Ectodermal cell (in vitro differentiated cells): ENCODE measurements at regions not wholly inside any gene's neighbourhood (a gene's known extent, or its start where the extent isn't known, plus 50 kb on each side); places are given as distances from the start of the nearest gene placed in this dataset.

Source experiments
- H3K27ac ChIP-seq: 2 replicates; pipeline ENCODE4 v1.7.0; 2013; ENCODE audit warnings: mild to moderate bottlenecking, low read depth, low read length; ENCODE audit not compliant: insufficient read depth, poor library complexity, severe bottlenecking
- H3K27me3 ChIP-seq: 2 replicates; pipeline ENCODE4 v1.7.0; 2013; ENCODE audit warnings: mild to moderate bottlenecking, low read length; ENCODE audit not compliant: insufficient read depth, control insufficient read depth, poor library complexity, severe bottlenecking
- H3K36me3 ChIP-seq: one replicate; pipeline ENCODE4 v1.7.0; 2013; ENCODE audit warnings: low read length; ENCODE audit not compliant: control insufficient read depth, insufficient read depth
- H3K4me1 ChIP-seq: one replicate; pipeline ENCODE4 v1.7.0; 2013; ENCODE audit warnings: low read length; ENCODE audit not compliant: control insufficient read depth, insufficient read depth
- H3K4me3 ChIP-seq: 2 replicates; pipeline ENCODE4 v1.7.0; 2013; ENCODE audit warnings: low read depth, low read length, control low read depth; ENCODE audit not compliant: insufficient read depth
- H3K9me3 ChIP-seq: 2 replicates; pipeline ENCODE4 v1.7.0; 2013; ENCODE audit warnings: mild to moderate bottlenecking, low read length, moderate library complexity; ENCODE audit not compliant: control insufficient read depth
- WGBS, 2 experiments: methylation state at CpG; one replicate each; pipeline ENCODE4 v1.1.7; 2013; ENCODE audit warnings: missing lambda C conversion rate in 2 of 2; 5-methylcytosine and 5-hydroxymethylcytosine counted together

DNA sequence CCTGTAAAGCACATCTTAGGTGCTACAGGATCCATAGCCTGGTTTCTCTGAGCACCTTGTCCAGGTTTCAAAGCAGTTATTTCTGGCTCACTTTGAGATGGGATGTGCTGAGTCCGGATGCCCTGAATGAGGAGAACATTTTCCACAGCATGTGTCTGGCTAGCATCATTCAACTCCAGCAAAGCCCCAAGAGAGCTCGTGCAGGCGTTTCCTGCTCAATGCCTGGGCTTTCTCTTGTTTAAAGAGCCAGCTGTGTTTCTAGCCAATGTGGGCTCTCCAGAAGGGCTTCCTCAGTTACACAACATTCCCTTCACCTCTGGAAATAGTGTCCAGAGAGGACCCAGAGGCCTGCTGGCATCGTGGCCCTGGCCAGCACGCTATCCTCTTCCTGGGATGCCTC, 411.7 kb downstream of the DMAC1 start:
- no peaks in the 10 kb centered on the region for H3K27me3 ChIP-seq
- H3K27ac ChIP-seq, result no peak overlapping the region
- H3K36me3 ChIP-seq, result no peaks in the 10 kb centered on the region
- 89 to 94% methylated on average over 5 of the region's 5 CpGs for WGBS, 2 experiments
- H3K4me3 ChIP-seq, result no peak overlapping the region
- no peaks in the 10 kb centered on the region for H3K4me1 ChIP-seq
- H3K9me3 ChIP-seq, result no peaks in the 10 kb centered on the region

DNA sequence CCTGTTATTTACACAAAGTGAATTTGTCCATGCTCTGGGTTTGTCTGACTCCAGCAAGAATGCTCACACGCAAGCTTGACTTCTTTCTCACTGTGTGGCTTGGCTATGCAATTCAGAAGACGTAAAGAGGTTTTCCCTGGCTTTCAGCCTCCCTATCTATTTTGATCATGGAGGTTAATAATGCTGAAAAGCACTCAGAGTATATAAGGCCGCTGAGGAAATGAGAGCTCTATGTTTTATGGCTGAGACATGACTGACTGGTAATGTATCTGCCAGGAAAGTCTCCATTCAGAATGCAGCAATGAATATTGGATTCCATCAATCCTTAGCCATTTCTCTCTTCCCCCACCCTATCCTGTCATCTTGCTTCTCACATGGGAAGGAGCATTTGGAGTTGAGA, 417.3 kb downstream of the DMAC1 start:
- no peaks in the 10 kb centered on the region for H3K9me3 ChIP-seq

DNA sequence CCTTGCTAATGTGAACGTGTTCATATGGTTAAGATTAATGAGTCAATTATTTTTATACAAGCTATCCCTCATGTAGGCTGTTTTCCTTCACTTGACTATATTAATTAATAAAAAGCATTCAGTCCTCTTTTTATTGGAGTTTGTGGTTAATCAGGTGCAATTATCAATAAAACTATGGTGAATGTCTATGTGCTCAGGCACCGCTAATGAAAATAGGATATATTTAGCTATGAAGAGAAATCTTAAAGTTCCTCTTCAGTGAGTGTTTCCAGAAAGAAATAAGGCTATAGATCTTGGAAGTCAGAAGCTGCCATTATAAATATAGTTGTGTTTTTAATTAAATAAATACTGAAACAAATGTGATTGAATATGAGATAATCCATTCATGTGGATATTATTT, 422.1 kb downstream of the DMAC1 start:
- no peaks in the 10 kb centered on the region for H3K27me3 ChIP-seq
- H3K9me3 ChIP-seq, result no peaks in the 10 kb centered on the region
- H3K27ac ChIP-seq, result no peak overlapping the region
- no peak overlapping the region for H3K4me3 ChIP-seq
- 93 to 98% methylated on average over 1 to 2 of the region's 2 CpGs for WGBS, 2 experiments
- no peaks in the 10 kb centered on the region for H3K4me1 ChIP-seq
- no peaks in the 10 kb centered on the region for H3K36me3 ChIP-seq

More for the DNA sequence above, 417.3 kb downstream of the DMAC1 start:
- WGBS, 2 experiments, result 96 to 99% methylated on average over 3 of the region's 3 CpGs
- Histone ChIP-seq H3K4me3 (no peak overlapping the region), H3K27me3 (no peaks in the 10 kb centered on the region), H3K27ac (no peak overlapping the region), H3K4me1 (no peaks in the 10 kb centered on the region), H3K36me3 (no peaks in the 10 kb centered on the region)

DNA sequence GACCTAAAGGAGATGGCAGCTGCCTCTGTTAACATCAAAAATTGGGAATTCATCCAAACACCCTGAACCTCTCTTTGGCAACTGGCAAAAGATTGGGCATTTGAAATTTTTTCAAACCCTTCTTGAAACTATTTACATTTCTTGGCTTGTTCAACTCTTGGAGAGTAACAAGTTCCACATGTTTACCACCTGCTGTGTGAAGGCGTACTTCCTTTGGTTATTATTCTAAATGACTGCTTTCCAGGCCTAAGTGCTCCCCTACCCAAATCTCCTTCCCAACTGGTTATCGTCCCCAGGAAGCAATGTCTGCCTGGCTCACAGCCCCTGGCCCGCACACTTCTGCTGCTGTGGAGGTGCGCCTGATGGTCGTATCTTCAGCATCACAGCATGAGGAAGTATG, 422.7 kb downstream of the DMAC1 start:
- H3K27ac ChIP-seq, result no peak overlapping the region
- no peaks in the 10 kb centered on the region for H3K36me3 ChIP-seq
- H3K9me3 ChIP-seq, result no peaks in the 10 kb centered on the region
- 93 to 95% methylated on average over 5 of the region's 5 CpGs for WGBS, 2 experiments
- H3K4me3 ChIP-seq, result no peak overlapping the region
- H3K27me3 ChIP-seq, result no peaks in the 10 kb centered on the region
- H3K4me1 ChIP-seq, result no peaks in the 10 kb centered on the region

DNA sequence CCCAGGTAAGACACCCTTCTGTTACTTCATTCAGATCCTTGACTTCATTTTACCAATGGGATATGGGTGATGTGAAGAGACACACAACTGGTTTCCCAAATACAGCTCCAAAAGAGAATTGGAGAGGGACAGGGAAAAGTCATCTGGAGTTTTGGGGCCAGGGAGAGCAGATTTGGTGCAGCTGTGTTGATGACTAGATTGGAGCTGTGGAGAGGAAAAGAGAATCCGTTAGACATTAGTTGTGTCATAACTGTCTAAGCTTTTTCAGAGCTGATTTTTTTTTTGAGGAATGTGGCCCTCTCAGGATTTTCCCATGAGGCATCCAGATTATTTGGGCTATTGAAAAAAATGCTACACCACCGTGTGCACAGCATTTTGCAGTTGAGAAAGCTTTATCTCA, 423.4 kb downstream of the DMAC1 start:
- H3K27ac ChIP-seq, result no peak overlapping the region
- no peak overlapping the region for H3K4me3 ChIP-seq
- H3K4me1 ChIP-seq, result no peaks in the 10 kb centered on the region
- 84 to 100% methylated on average over 2 of the region's 2 CpGs for WGBS, 2 experiments
- H3K27me3 ChIP-seq, result no peaks in the 10 kb centered on the region
- H3K36me3 ChIP-seq, result no peaks in the 10 kb centered on the region
- no peaks in the 10 kb centered on the region for H3K9me3 ChIP-seq

DNA sequence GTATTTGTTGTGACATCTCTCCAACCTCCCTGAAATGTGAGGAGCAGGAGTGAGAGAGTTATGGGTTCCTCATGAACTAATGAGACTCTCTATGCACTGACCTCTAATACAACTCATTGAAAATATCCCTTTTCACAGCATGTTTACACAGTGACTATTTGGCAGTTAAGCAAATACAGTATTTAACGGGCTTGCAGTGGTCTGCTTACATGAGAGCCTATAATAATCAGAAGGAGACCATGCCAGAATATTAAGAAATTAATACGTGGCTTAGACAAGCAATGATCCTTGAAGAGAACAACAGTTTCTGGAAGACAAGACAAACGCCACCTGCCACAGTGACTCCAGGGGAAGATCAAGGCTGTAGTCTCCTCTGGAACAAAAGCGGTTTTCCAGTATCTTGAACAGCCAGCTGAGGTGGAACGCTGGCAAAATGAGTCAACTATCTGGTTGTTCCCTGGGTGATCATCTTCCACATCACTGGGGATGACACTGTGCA, 424.5 kb downstream of the DMAC1 start:
- no peak overlapping the region for H3K27ac ChIP-seq

DNA sequence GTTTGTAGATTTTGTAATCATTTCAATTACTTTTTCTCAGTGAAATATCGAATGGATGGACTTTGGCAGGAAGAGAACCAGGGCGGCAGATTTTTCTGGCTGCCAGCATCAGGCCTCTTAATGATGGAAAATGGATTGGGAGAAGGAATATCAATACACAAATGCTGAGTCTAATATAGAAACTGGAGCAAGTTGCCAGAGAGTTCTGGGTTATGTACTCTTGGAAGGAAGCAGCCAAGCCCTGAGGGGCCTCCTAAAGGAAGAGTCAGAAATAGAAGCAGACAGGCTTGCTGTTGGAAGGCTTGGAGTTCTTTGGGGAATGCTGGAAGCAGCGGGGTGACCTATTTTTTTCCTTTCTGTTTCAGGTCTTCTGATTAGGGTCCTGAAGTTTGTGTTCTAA, 428.6 kb downstream of the DMAC1 start:
- Histone ChIP-seq H3K4me3 (no peak overlapping the region), H3K27ac (no peak overlapping the region), H3K27me3 (no peaks in the 10 kb centered on the region), H3K9me3 (no peaks in the 10 kb centered on the region), H3K4me1 (no peaks in the 10 kb centered on the region), H3K36me3 (no peaks in the 10 kb centered on the region)
- 93% methylated on average over 3 of the region's 3 CpGs for WGBS, 2 experiments

More for the DNA sequence above, 424.5 kb downstream of the DMAC1 start:
- no peaks in the 10 kb centered on the region for H3K36me3 ChIP-seq
- H3K4me3 ChIP-seq, result no peak overlapping the region
- H3K27me3 ChIP-seq, result no peaks in the 10 kb centered on the region
- no peaks in the 10 kb centered on the region for H3K9me3 ChIP-seq
- no peaks in the 10 kb centered on the region for H3K4me1 ChIP-seq
- WGBS, 2 experiments, result 93 to 98% methylated on average over 5 of the region's 5 CpGs

DNA sequence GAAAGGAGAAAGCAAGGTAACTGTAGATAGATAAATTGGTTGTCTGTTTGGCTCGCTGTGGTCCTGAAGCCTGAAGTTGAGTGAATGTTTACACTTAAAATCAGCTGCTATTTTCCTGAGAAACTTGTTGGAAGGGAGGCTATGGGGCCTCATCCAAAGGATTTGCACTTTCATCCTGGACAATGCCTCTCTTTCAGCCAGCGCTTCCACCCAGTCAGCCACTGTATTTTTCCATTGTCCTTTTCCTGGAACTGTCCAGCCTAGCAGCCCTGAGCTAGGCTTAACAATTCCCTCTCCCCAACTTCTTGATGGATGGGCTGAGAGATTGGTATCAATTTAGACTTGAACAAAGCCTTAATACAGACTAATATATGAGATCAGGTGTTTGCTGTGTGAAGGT, 429.2 kb downstream of the DMAC1 start:
- no peaks in the 10 kb centered on the region for H3K4me1 ChIP-seq
- WGBS, 2 experiments, result 96 to 98% methylated on average over 2 of the region's 2 CpGs
- no peaks in the 10 kb centered on the region for H3K27me3 ChIP-seq
- no peak overlapping the region for H3K4me3 ChIP-seq
- H3K27ac ChIP-seq, result no peak overlapping the region
- no peaks in the 10 kb centered on the region for H3K36me3 ChIP-seq
- H3K9me3 ChIP-seq, result no peaks in the 10 kb centered on the region

DNA sequence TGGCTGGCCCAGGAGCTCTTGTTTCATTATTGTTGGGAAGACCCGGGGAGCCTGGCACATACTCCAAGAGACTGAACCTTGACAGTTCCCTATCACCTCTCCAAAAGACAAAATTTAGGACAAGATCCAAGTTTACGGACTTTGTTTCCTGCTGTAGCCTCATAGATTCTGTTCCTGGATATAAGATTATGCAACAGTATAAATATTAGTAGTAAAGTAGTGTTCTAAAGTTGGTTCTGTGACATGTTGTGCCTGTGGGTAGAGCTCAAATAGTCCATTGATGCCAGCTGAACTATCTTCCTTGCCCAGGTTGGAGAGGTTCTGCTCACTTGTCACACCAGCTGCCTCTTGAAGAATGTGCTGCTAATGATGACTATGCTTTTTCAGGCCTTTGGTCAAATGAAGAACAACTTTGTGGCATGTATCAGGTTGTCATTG, 430.2 kb downstream of the DMAC1 start:
- Histone ChIP-seq H3K36me3 (no peaks in the 10 kb centered on the region), H3K27ac (no peak overlapping the region), H3K4me3 (no peak overlapping the region), H3K9me3 (no peaks in the 10 kb centered on the region), H3K27me3 (no peaks in the 10 kb centered on the region), H3K4me1 (peaks cover 2% of the 10 kb centered on the region)
- WGBS, 2 experiments, result 92 to 98% methylated on average over 2 of the region's 2 CpGs

DNA sequence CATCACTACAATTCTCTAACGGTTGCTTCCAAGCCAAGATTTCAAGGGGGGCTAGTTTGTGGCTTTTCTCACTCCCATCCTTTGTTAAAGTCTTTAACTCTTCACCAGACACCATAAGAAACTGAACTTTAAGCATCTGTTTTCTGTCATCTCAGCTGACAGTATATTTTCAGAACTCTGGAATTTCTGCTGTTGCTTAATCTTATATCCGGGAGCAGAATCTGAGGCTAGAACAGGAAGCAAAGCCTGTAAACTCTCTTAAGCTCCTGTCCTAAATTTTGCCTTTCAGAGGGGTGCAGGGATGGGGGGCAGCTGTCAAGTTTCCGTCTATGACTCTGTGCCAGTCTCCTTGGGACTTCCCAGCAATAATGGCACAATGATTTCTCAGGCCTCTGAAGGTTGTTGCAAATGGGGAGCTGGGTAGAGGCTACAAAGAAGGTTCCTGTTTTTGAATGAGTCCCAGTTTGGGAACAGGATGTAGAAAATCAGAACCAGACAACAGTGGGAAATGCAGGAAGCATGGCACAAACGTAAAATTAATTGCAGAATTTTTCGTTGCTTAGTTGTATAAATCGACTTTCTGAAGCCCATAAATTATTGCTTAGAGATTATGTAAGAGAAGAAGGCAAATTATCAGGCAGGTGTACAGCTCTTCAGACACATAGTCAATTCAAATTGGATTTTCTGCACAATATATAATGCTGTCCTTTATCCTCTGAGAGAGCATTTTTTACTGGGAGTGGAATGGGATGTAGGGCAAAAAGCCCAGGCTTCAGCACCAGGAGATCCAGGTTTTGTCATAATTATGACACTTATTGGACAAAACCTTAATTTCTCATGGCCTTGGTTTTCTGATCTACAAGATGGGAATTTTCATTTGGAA, 430.9 kb downstream of the DMAC1 start:
- Histone ChIP-seq H3K4me3 (no peak overlapping the region), H3K27me3 (no peaks in the 10 kb centered on the region), H3K27ac (no peak overlapping the region), H3K36me3 (no peaks in the 10 kb centered on the region), H3K9me3 (no peaks in the 10 kb centered on the region), H3K4me1 (peaks cover 9% of the 10 kb centered on the region)
- WGBS, 2 experiments, result 77 to 82% methylated on average over 6 of the region's 6 CpGs
